Bronchial epithelial cell (primary cell): ENCODE measurements at regions not wholly inside any gene's neighbourhood (a gene's known extent, or its start where the extent isn't known, plus 50 kb on each side); places are given as distances from the start of the nearest gene placed in this dataset.

Experiments
- DNase-seq: peaks from one replicate; pipeline ENCODE4 v3.0.0-alpha.2; 2010; ENCODE audit warnings: low read depth
- FAIRE-seq: peaks from 2 replicates; lab custom pipeline; 2011; peaks lifted over from hg19 to GRCh38; lab: Jason Lieb, UNC
- H3K27me3 ChIP-seq: 2 replicates; pipeline ENCODE4 v1.5.1; 2011; ENCODE audit warnings: low read length; ENCODE audit not compliant: control insufficient read depth, insufficient read depth
- H3K36me3 ChIP-seq: 2 replicates; pipeline ENCODE4 v1.5.1; 2011; ENCODE audit warnings: low read length; ENCODE audit not compliant: control insufficient read depth, insufficient read depth
- H3K4me3 ChIP-seq: 2 replicates; pipeline ENCODE4 v1.5.1; 2011; ENCODE audit warnings: mild to moderate bottlenecking, low read depth, low read length, control low read depth
- TF ChIP-seq, protein P1 (sequence below): IDR thresholded peaks from 2 replicates; pipeline ENCODE4 v1.5.1; 2011; ENCODE audit warnings: mild to moderate bottlenecking, moderate library complexity, low read length, control low read depth, inconsistent platforms; ENCODE audit not compliant: insufficient read depth, severe bottlenecking

GRCh38 chr20:57851025-57851682 lies 141.3 kb upstream of the PMEPA1 start:
- FAIRE-seq = no peak

DNA sequence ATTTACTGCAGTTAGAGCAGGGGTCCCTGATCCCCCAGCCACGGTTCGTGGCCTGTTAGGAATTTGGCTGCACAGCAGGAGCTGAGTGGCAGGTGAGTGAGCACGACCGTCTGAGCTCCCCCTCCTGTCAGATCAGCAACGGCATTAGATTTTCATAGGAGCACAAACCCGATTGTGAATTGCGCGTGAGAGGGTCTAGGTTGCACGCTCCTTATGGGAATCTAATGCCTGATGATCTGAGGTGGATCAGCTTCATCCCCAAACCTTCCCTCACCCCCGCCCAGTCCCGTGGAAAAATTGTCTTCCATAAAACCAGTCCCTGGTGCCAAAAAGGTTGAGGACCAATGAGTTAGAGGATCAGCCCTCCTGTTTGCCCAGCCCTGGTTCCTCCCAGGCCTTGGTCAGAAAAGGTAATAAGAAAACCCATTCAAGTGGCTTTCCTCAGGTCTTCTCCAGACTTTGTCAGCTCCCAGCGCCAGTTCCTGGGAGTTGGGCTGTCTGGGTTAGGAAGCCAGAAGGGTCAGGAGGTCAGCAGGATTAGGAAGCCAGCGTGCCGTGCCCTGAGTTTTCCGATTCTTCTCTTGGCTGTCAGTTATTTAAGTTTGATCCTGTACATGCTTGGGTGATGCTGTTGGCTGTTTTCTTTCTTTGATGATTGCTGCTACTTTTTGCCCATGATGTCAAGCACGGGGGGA lies 139.9 kb upstream of the PMEPA1 start:
- Histone ChIP-seq H3K27me3 (peaks cover 10% of the 10 kb centered on the region), H3K4me3 (no peak overlapping the region), H3K36me3 (no peaks in the 10 kb centered on the region)
- DNase-seq = no peak
- TF ChIP-seq, protein P1, sequence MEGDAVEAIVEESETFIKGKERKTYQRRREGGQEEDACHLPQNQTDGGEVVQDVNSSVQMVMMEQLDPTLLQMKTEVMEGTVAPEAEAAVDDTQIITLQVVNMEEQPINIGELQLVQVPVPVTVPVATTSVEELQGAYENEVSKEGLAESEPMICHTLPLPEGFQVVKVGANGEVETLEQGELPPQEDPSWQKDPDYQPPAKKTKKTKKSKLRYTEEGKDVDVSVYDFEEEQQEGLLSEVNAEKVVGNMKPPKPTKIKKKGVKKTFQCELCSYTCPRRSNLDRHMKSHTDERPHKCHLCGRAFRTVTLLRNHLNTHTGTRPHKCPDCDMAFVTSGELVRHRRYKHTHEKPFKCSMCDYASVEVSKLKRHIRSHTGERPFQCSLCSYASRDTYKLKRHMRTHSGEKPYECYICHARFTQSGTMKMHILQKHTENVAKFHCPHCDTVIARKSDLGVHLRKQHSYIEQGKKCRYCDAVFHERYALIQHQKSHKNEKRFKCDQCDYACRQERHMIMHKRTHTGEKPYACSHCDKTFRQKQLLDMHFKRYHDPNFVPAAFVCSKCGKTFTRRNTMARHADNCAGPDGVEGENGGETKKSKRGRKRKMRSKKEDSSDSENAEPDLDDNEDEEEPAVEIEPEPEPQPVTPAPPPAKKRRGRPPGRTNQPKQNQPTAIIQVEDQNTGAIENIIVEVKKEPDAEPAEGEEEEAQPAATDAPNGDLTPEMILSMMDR = no peak
- FAIRE-seq = no peak

More at GRCh38 chr20:57851025-57851682, 141.3 kb upstream of the PMEPA1 start:
- DNase-seq = no peak
- Histone ChIP-seq H3K36me3 (no peaks in the 10 kb centered on the region), H3K27me3 (peaks cover 4% of the 10 kb centered on the region), H3K4me3 (no peak overlapping the region)
- TF ChIP-seq, protein P1 = no peak

DNA sequence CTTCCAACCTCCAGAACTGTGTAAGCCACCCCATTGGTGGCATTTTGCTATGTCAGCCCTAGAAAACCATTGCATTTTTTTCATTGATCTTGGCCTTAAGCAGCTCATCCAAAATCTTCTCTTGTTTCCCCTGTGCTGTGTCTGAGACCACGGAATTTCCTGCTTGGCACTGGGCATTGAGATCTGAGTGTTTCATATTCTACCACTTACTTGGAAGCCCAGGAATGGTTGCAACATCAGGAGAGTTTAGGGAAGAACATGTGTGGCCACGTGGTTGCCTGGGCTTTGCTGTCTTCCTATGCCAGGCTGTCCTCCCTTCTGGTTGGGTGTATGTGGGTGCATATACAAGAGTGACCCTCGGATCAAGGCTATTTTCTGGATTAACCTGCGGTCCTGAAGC lies 139.3 kb upstream of the PMEPA1 start:
- Histone ChIP-seq H3K36me3 (no peaks in the 10 kb centered on the region), H3K4me3 (no peak overlapping the region), H3K27me3 (peaks cover 10% of the 10 kb centered on the region)
- TF ChIP-seq, protein P1 = no peak
- DNase-seq (peak; percentile 5), FAIRE-seq (no peak)

DNA sequence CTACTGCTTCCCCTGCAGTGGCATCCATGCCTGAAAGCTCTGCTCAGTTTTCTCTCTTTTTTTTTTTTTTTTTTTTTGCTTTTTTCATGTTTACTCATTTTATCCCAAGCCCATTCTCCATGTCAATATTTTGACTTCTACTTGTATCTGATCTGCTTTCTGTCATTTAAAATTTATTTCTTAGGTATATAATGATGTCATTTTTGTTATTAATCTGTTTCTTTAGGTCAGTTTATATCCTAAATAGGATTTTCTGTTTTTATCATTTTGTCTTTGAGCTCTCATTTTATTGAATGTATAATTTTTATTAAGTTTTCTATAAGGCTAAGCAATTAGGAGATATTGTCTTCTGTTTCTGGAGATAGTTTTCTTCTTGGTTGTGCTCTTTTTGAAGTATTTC lies 138.5 kb upstream of the PMEPA1 start:
- Histone ChIP-seq H3K27me3 (peaks cover 10% of the 10 kb centered on the region), H3K4me3 (no peak overlapping the region), H3K36me3 (no peaks in the 10 kb centered on the region)
- DNase-seq (no peak), FAIRE-seq (no peak)
- TF ChIP-seq, protein P1 = no peak

GRCh38 chr20:57847104-57847503 lies 137.3 kb upstream of the PMEPA1 start:
- TF ChIP-seq, protein P1 = no peak
- FAIRE-seq (no peak), DNase-seq (no peak)
- Histone ChIP-seq H3K27me3 (peaks cover 13% of the 10 kb centered on the region), H3K36me3 (no peaks in the 10 kb centered on the region), H3K4me3 (no peak overlapping the region)
